ENCODE measurements at regions not wholly inside any gene's neighbourhood (a gene's known extent, or its start where the extent isn't known, plus 50 kb on each side); places are given as distances from the start of the nearest gene placed in this dataset.

DNA sequence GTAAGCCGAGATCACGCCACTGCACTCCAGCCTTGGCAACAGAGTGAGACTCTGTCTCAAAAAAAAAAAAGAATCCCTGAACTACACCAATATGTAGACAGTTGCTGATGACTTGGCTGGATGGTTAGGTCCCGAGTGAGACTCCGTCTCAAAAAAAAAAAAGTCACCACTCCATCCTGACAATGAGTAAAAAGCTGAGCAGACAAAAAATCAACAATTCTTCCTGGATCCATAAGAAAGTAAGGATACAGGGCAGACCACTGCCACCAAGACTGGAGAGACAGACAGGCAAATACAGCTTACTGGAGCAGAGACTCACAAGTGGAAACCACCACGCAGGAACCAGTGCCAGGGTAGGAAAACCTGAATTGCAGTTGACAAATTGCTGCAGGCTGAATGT lies 67.1 kb upstream of the ERCC4 start:
- in situ Hi-C loops (cut with MboI; ENCODE audit: low pct_unique_long_range_greater_than_20kb, low sequenced_read_pairs, unreplicated experiment): no loop called here
- TF ChIP-seq, protein P1, sequence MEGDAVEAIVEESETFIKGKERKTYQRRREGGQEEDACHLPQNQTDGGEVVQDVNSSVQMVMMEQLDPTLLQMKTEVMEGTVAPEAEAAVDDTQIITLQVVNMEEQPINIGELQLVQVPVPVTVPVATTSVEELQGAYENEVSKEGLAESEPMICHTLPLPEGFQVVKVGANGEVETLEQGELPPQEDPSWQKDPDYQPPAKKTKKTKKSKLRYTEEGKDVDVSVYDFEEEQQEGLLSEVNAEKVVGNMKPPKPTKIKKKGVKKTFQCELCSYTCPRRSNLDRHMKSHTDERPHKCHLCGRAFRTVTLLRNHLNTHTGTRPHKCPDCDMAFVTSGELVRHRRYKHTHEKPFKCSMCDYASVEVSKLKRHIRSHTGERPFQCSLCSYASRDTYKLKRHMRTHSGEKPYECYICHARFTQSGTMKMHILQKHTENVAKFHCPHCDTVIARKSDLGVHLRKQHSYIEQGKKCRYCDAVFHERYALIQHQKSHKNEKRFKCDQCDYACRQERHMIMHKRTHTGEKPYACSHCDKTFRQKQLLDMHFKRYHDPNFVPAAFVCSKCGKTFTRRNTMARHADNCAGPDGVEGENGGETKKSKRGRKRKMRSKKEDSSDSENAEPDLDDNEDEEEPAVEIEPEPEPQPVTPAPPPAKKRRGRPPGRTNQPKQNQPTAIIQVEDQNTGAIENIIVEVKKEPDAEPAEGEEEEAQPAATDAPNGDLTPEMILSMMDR (IDR thresholded peaks at IDR 0.05; ENCODE audit: extremely low read depth, insufficient read depth, missing control alignments): no peak
- DNase-seq (ENCODE audit: low spot score): no peak

DNA sequence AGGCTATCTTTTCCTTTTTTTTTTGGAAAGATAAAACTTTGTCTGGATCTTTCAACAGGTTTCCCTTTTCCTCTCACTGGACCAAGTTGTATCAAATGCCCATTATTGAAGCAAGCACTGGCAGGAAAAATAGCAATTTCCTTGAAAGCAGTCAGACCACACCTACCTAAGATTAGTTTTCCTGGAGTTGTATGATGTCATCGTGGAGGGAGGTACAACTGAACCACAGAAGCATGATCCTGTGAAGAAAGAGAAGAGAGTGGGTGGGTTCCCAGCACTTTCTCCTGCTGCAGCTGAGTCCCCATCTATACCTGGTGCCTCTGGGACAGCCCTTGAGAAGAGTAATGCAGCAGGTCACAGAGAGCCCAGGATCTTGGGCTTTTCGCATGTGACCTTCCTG lies 63.6 kb upstream of the ERCC4 start:
- TF ChIP-seq, protein P1 (IDR thresholded peaks at IDR 0.05; ENCODE audit: extremely low read depth, insufficient read depth, missing control alignments): no peak
- in situ Hi-C loops (cut with MboI; ENCODE audit: low pct_unique_long_range_greater_than_20kb, low sequenced_read_pairs, unreplicated experiment): no loop called here
- DNase-seq (ENCODE audit: low spot score): no peak

DNA sequence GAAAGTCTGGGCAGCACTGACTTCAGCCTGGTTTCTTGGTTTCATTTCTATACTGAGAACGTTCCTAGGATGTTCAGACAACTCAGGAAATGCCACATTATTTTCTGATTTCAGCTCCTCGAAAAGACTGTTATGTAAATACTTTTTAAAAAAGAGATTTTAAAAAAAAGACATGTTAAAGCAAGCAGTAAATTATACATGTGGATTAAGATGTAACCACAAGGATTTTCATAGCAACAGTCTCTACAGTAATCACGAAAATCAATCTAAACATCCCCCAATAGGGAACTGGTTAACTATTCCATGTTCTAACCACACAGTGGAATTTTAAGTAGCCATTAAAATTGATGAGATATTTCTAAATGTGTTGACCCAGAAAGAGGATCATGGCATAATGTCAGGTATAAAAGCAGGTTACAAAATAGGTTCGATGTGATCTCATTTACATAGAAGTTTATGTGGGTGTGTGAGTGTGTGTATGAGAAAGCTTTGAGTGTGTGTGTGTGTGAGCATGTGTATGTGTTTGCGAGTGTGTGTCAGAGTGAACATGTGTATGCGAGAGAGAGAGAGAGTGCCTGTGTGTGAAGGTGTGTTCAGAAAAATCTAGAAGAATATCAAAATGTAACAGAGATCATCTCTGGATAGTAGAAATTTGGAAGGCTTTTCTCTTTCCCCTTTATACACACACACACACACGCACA lies 63.0 kb upstream of the ERCC4 start:
- in situ Hi-C loops (cut with MboI; ENCODE audit: low pct_unique_long_range_greater_than_20kb, low sequenced_read_pairs, unreplicated experiment): no loop called here
- TF ChIP-seq, protein P1 (IDR thresholded peaks at IDR 0.05; ENCODE audit: extremely low read depth, insufficient read depth, missing control alignments): no peak
- no peak for DNase-seq (ENCODE audit: low spot score)

DNA sequence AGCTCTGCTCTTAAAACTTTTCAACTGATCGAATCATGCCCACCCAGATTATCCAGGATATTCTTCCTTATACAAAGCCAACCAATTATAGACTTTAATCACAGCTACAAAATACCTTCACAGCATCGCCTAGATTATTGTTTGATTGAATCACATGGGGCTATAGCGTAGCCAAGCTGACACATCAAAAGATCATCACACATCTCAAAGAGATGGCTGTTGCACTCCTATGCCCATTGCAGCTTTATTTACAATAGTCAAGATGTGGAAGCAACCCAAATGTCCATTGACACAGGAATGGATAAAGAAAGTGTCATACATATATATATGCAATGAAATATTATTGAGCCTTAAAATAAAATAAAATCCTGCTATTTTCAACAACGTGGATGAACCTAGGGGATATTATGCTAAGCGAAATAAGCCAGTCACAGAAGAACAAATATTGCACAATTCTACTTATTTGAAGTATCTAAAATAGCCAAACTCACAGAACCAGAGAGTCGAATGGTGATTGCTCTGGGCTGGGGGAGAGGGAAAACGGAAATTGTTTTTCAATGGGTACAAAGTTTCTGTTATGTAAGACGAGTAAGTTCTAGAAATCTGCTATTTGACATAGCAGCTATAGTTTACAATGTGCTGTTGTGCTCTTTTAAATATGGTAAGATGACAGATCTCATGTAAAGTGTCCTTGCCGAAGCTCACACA lies 60.9 kb upstream of the ERCC4 start:
- in situ Hi-C loops (cut with MboI; ENCODE audit: low pct_unique_long_range_greater_than_20kb, low sequenced_read_pairs, unreplicated experiment): no loop called here
- TF ChIP-seq, protein P1 (IDR thresholded peaks at IDR 0.05; ENCODE audit: extremely low read depth, insufficient read depth, missing control alignments): no peak
- DNase-seq (ENCODE audit: low spot score): no peak

DNA sequence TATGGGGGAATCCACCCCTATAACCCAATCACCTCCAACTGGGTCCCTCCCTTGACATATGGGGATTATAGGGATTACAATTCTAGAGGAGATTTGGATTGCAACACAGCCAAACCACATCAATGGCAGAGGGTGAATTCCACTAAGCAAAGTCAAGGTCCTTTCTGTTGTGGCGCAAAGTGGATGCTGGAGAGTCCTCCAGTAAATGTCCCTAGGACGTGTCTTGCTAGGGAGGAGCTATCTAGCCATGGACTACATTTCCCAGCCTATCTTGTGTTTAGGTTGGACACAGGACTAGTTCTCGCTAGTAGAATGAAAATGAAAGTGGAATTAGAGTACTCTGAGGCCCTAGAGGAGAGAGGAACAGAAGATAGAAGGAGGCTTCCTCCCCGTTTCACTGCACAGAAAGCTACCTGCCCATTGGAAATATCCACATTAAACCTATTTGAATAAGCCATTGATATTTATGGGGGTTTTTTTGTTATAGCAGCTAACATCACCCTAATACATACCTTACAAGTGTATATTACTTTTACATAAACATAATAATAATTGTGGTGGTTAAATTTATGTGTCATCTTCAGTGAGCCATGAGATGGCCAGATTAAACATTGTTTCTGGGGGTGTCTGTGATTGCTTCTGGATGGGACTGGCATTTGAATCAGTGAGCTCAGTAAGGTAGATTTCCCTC lies 56.7 kb upstream of the ERCC4 start:
- TF ChIP-seq, protein P1 (IDR thresholded peaks at IDR 0.05; ENCODE audit: extremely low read depth, insufficient read depth, missing control alignments): no peak
- no peak for DNase-seq (ENCODE audit: low spot score)
- in situ Hi-C loops (cut with MboI; ENCODE audit: low pct_unique_long_range_greater_than_20kb, low sequenced_read_pairs, unreplicated experiment): no loop called here

DNA sequence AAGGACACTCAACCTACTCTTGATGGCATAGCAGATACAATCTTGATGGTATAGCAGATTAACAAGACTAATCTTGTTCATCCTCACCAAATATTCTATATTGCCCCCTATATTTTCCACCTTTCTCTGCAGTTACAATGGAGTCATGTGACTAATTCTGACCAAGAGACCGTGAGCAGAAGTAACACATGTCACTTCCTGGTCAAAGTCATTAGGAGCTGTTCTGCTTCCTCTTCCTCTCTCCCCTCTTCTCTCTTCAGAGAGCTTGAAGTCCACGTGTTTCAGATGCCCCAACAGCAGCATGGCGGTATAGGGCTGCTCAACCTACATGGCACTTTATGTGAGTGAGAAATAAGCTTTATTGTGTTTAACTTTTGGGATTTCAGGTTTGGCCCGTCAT lies 55.3 kb upstream of the ERCC4 start:
- TF ChIP-seq, protein P1 (IDR thresholded peaks at IDR 0.05; ENCODE audit: extremely low read depth, insufficient read depth, missing control alignments): no peak
- DNase-seq (ENCODE audit: low spot score): no peak
- in situ Hi-C loops (cut with MboI; ENCODE audit: low pct_unique_long_range_greater_than_20kb, low sequenced_read_pairs, unreplicated experiment): no loop called here
